Suprapubic skin (tissue), 3 donors: ENCODE measurements at regions not wholly inside any gene's neighbourhood (a gene's known extent, or its start where the extent isn't known, plus 50 kb on each side); places are given as distances from the start of the nearest gene placed in this dataset.

ENCODE experiments used
- POLR2AphosphoS5 ChIP-seq, 3 donors: sonication (generic); formaldehyde crosslinking; IDR thresholded peaks; one replicate each; pipeline ENCODE4 v1.6.1; 2017; ENCODE audit warnings: antibody characterized with exemption in 3 of 3
- TF ChIP-seq, protein P1 (sequence below), 2 donors: fragments of 200-600 bp in 1 of 2; fragments of 450-650 bp in 1 of 2; sonication (generic) in 1 of 2; IDR thresholded peaks; one replicate each; pipeline ENCODE4 v1.5.1; 2016 to 2019; ENCODE audit warnings: antibody characterized with exemption in 2 of 2, mild to moderate bottlenecking in 1 of 2, moderate library complexity in 1 of 2

DNA sequence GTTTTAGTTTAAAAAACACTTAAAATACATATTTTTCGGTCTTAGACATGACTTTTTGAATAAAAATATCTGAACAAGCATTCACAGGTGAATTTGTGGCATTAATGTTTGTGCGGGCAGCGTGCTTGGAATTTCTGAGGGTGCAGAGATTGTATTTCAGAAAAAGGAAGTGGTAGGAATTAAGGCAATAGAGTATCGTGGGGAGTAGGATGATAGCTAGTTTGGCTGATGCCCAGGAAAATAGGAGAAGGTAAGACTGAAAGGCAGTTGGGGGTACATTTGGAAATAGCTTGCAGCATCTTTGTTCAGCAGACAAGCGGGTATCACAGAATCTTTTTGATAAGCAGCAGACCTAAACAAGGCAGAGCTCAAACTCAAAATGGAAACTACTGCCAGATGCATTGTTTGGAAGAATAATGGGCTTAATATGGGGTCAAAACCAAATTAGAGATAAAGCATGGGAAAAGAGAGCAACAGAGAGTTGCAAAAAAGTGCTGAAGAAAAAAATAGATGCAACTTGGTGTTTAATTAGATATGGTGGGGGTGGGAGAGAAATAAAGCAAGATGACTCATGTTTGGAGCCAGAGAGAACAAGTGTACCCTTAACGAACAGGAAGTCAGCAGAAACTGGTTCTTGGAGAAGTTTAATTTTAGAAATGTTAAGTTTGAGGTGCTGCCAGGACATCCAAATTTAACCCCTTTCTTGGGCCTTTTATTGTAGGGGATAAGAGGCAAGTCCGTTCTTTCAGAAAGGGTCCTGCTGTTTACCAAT, 85.7 kb upstream of the ARRDC3 start:
- TF ChIP-seq POLR2AphosphoS5 (IDR thresholded peaks at IDR 0.05): no peak
- TF ChIP-seq, protein P1, sequence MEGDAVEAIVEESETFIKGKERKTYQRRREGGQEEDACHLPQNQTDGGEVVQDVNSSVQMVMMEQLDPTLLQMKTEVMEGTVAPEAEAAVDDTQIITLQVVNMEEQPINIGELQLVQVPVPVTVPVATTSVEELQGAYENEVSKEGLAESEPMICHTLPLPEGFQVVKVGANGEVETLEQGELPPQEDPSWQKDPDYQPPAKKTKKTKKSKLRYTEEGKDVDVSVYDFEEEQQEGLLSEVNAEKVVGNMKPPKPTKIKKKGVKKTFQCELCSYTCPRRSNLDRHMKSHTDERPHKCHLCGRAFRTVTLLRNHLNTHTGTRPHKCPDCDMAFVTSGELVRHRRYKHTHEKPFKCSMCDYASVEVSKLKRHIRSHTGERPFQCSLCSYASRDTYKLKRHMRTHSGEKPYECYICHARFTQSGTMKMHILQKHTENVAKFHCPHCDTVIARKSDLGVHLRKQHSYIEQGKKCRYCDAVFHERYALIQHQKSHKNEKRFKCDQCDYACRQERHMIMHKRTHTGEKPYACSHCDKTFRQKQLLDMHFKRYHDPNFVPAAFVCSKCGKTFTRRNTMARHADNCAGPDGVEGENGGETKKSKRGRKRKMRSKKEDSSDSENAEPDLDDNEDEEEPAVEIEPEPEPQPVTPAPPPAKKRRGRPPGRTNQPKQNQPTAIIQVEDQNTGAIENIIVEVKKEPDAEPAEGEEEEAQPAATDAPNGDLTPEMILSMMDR (IDR thresholded peaks at IDR 0.05): no peak
